Esophagus muscularis mucosa (tissue), 4 donors: ENCODE measurements at regions not wholly inside any gene's neighbourhood (a gene's known extent, or its start where the extent isn't known, plus 50 kb on each side); places are given as distances from the start of the nearest gene placed in this dataset.
"Not testable (repeated sequence)": the region's sequence is repeated elsewhere in the genome, so short reads cannot be mapped to it uniquely, and the experiment has no call there.

Source experiments
- DNase-seq: peaks from one replicate; pipeline ENCODE4 v3.0.0-alpha.2; 2017; ENCODE audit errors: extremely low spot score
- H3K27ac ChIP-seq, 4 donors: fragments of 200-600 bp; sonication (generic); replicated peaks in 1 of 4; 1 replicate in 3 of 4; 2 replicates in 1 of 4; pipeline ENCODE4 v1.5.1; 2016 to 2019; ENCODE audit warnings: mild to moderate bottlenecking in 1 of 4
- H3K27me3 ChIP-seq, 4 donors: fragments of 200-600 bp; sonication (generic); one replicate each; pipeline versions ENCODE4 v1.5.1 to v1.6.0; 2016 to 2019
- H3K36me3 ChIP-seq, 4 donors: fragments of 200-600 bp; sonication (generic); one replicate each; pipeline ENCODE4 v1.5.1; 2016 to 2019
- H3K4me1 ChIP-seq, 4 donors: fragments of 200-600 bp; sonication (generic); one replicate each; pipeline ENCODE4 v1.5.1; 2016 to 2019
- H3K4me3 ChIP-seq, 4 donors: fragments of 200-600 bp; sonication (generic); 1 replicate in 2 of 4; 2 replicates in 2 of 4; pipeline ENCODE4 v1.5.1; 2016 to 2019; ENCODE audit warnings: mild to moderate bottlenecking in 4 of 4, moderate library complexity in 1 of 4
- H3K9me3 ChIP-seq, 4 donors: fragments of 200-600 bp; sonication (generic); 1 replicate in 3 of 4; 2 replicates in 1 of 4; pipeline ENCODE4 v1.5.1; 2016 to 2019
- CTCF ChIP-seq, 3 experiments: fragments of 200-600 bp in 2 of 3; fragments of 450-650 bp in 1 of 3; sonication (generic) in 2 of 3; IDR thresholded peaks; one replicate each; pipeline ENCODE4 v1.5.1; 2017 to 2019; ENCODE audit warnings: antibody characterized with exemption in 3 of 3, mild to moderate bottlenecking in 2 of 3, moderate library complexity in 1 of 3
- EP300 ChIP-seq: sonication (generic); formaldehyde crosslinking; IDR thresholded peaks from one replicate; pipeline ENCODE4 v1.6.1; 2017; ENCODE audit warnings: antibody characterized with exemption
- POLR2A ChIP-seq: fragments of 450-650 bp; IDR thresholded peaks from one replicate; pipeline ENCODE4 v1.6.1; 2017; ENCODE audit warnings: antibody characterized with exemption, moderate library complexity, mild to moderate bottlenecking, low read depth
- POLR2AphosphoS5 ChIP-seq, 2 donors: sonication (generic); formaldehyde crosslinking; IDR thresholded peaks; one replicate each; pipeline ENCODE4 v1.6.1; 2017; ENCODE audit warnings: antibody characterized with exemption in 2 of 2
- WGBS: methylation state at CpG from one replicate; pipeline ENCODE4 v1.1.5; 2018; 5-methylcytosine and 5-hydroxymethylcytosine counted together
- intact Hi-C: fragments of 100-400 bp; cut with DNase I; formaldehyde crosslinking; loops from one replicate; pipeline ENCODE4 v1.15.1; 2023

DNA sequence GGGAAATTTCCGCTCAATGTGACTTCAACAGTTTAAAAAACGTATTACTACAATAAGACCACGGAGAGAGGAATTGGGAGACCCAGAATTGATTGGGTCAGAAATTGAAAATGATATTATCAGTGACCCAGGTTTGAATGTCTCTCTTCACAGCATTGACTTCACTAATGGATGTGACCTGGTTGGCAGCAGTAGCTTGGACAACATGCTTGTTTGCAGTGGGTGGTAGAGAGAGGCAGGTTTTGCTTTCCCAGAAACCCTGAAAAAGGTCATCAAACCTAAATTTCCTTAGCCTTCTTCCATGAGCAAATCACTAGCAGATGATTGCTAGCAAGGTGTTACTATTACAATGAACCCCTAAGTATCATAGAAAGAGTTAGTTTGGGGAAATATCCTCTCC, 89.7 kb upstream of the ANTXRL start:
- intact Hi-C loops = no loop called here
- no peak for TF ChIP-seq POLR2A
- TF ChIP-seq EP300 = no peak
- no peak for TF ChIP-seq POLR2AphosphoS5 (IDR thresholded peaks at IDR 0.05)
- TF ChIP-seq CTCF (IDR thresholded peaks at IDR 0.05) = no peak
- H3K27ac ChIP-seq = no peak overlapping the region
- WGBS = 82% methylated on average over 3 of the region's 3 CpGs
- no peaks in the 10 kb centered on the region for H3K9me3 ChIP-seq
- DNase-seq = no peak
- H3K36me3 ChIP-seq = no peaks in the 10 kb centered on the region
- no peaks in the 10 kb centered on the region for H3K4me1 ChIP-seq
- H3K27me3 ChIP-seq = no peaks in the 10 kb centered on the region
- H3K4me3 ChIP-seq = no peak overlapping the region

- Histone ChIP-seq H3K27ac (no peak overlapping the region), H3K9me3 (no peaks in the 10 kb centered on the region), H3K36me3 (no peaks in the 10 kb centered on the region), H3K27me3 (no peaks in the 10 kb centered on the region), H3K4me1 (no peaks in the 10 kb centered on the region), H3K4me3 (no peak overlapping the region)
- DNase-seq = no peak
- intact Hi-C loops = no loop called here
- TF ChIP-seq POLR2AphosphoS5 (IDR thresholded peaks at IDR 0.05) (no peak), EP300 (no peak), CTCF (IDR thresholded peaks at IDR 0.05) (no peak), POLR2A (no peak)
Observed at GRCh38 chr10:46198516-46198915, 88.3 kb upstream of the ANTXRL start.

- H3K27ac ChIP-seq, H3K27me3 ChIP-seq, H3K9me3 ChIP-seq, intact Hi-C loops, DNase-seq, H3K36me3 ChIP-seq, H3K4me1 ChIP-seq, H3K4me3 ChIP-seq: not testable (repeated sequence)
- 57% methylated on average over 1 of the region's 1 CpG for WGBS
Observed at GRCh38 chr10:46202405-46202804, 84.4 kb upstream of the ANTXRL start.

- H3K4me3 ChIP-seq, H3K4me1 ChIP-seq, H3K27me3 ChIP-seq, DNase-seq, H3K36me3 ChIP-seq, H3K27ac ChIP-seq, H3K9me3 ChIP-seq, intact Hi-C loops: not testable (repeated sequence)
- WGBS = 93% methylated on average over 19 of the region's 20 CpGs
Observed at GRCh38 chr10:46204482-46205102, 82.2 kb upstream of the ANTXRL start.

DNA sequence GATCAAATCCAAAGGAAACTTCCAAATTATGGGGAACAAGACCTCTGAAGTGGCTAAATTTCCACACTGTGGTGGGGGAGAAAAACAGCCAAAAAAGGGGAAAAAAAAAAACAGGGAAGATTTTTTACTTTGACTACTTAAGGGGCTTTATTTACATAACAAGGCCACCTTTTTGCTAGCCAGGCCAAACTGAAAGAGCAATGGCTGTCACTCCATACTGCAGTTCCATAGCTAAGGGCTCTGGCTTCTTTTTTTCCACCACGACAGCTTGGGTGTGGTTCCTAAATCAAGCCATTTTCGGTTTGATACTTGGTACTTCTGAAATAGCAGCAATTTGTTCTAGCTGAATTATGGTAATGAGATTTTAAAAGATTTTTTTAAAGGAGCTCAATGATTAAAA, 76.4 kb upstream of the ANTXRL start:
- H3K9me3 ChIP-seq, H3K27ac ChIP-seq, H3K27me3 ChIP-seq, DNase-seq, H3K36me3 ChIP-seq, H3K4me1 ChIP-seq, H3K4me3 ChIP-seq, intact Hi-C loops: not testable (repeated sequence)
- WGBS = no CpG with 5 or more reads among the region's 2 CpGs

- no peak for DNase-seq
- Histone ChIP-seq H3K4me1 (no peaks in the 10 kb centered on the region), H3K27ac (no peak overlapping the region), H3K27me3 (peaks cover 0 to 4% (median 0%) of the 10 kb centered on the region in 4 donors), H3K9me3 (no peaks in the 10 kb centered on the region), H3K36me3 (no peaks in the 10 kb centered on the region), H3K4me3 (no peak overlapping the region)
- WGBS = 81% methylated on average over 4 of the region's 4 CpGs
- TF ChIP-seq POLR2A = no peak
- no peak for TF ChIP-seq EP300
- no peak for TF ChIP-seq POLR2AphosphoS5 (IDR thresholded peaks at IDR 0.05)
- no peak for TF ChIP-seq CTCF (IDR thresholded peaks at IDR 0.05)
- intact Hi-C loops = no loop called here
Observed at GRCh38 chr10:46215426-46215825, 71.4 kb upstream of the ANTXRL start.
